CD4-positive, CD25-positive, alpha-beta regulatory T cell (primary cell): ENCODE measurements at regions not wholly inside any gene's neighbourhood (a gene's known extent, or its start where the extent isn't known, plus 50 kb on each side); places are given as distances from the start of the nearest gene placed in this dataset.

ENCODE experiments used
- ATAC-seq, 2 donors: fragments of 150-1000 bp; cut with Tn5 transposase; one replicate each; pipeline ENCODE4 v1.10.0; 2021; ENCODE audit warnings: low read depth in 2 of 2, moderate number of reproducible peaks in 2 of 2, moderate library complexity in 1 of 2
- DNase-seq, 3 donors: peaks; one replicate each; pipeline versions ENCODE4 v3.0.0 to v3.0.0-alpha.2; 2012 to 2022; ENCODE audit warnings: mixed read lengths in 1 of 3
- H3K27ac ChIP-seq: one replicate; pipeline ENCODE4 v1.7.0; 2013; ENCODE audit warnings: mild to moderate bottlenecking, low read length; ENCODE audit not compliant: insufficient read depth, poor library complexity, severe bottlenecking
- H3K27me3 ChIP-seq: one replicate; pipeline ENCODE4 v1.7.0; 2013; ENCODE audit warnings: low read length; ENCODE audit not compliant: control insufficient read depth, insufficient read depth
- H3K36me3 ChIP-seq: one replicate; pipeline ENCODE4 v1.7.0; 2013; ENCODE audit warnings: mild to moderate bottlenecking, low read length, moderate library complexity; ENCODE audit not compliant: control insufficient read depth, insufficient read depth
- H3K4me1 ChIP-seq: 2 replicates; pipeline ENCODE4 v1.7.0; 2013; ENCODE audit warnings: mild to moderate bottlenecking, low read length; ENCODE audit not compliant: insufficient read depth, control insufficient read depth, poor library complexity, severe bottlenecking
- H3K4me3 ChIP-seq: one replicate; pipeline ENCODE4 v1.7.0; 2013; ENCODE audit warnings: low read depth, mild to moderate bottlenecking, low read length, moderate library complexity
- H3K9me3 ChIP-seq, 2 experiments: 1 replicate in 1 of 2; 2 replicates in 1 of 2; pipeline ENCODE4 v1.7.0; 2013; ENCODE audit warnings: low read length in 2 of 2, mild to moderate bottlenecking in 1 of 2, moderate library complexity in 1 of 2; ENCODE audit not compliant: control insufficient read depth in 2 of 2
- H3K27ac Mint-ChIP-seq, 3 donors: one replicate each; pipeline ENCODE4 v1.8.0; 2020 to 2022; ENCODE audit warnings: mild to moderate bottlenecking in 3 of 3, mixed read lengths in 3 of 3, moderate library complexity in 2 of 3
- H3K27me3 Mint-ChIP-seq: one replicate; pipeline ENCODE4 v1.8.0; 2022; ENCODE audit warnings: mild to moderate bottlenecking, mixed read lengths
- H3K36me3 Mint-ChIP-seq: one replicate; pipeline ENCODE4 v1.8.0; 2020; ENCODE audit warnings: mixed read lengths
- H3K4me1 Mint-ChIP-seq, 4 donors: one replicate each; pipeline ENCODE4 v1.8.0; 2020 to 2022; ENCODE audit warnings: mixed read lengths in 4 of 4, mild to moderate bottlenecking in 1 of 4
- H3K4me3 Mint-ChIP-seq, 4 donors: one replicate each; pipeline ENCODE4 v1.8.0; 2020 to 2022; ENCODE audit warnings: mild to moderate bottlenecking in 4 of 4, mixed read lengths in 4 of 4, moderate library complexity in 3 of 4
- H3K9me3 Mint-ChIP-seq, 7 donors: one replicate each; pipeline ENCODE4 v1.8.0; 2020 to 2022; ENCODE audit warnings: mixed read lengths in 7 of 7, mild to moderate bottlenecking in 3 of 7, moderate library complexity in 2 of 7

GRCh38 chr2:228840743-228841114 is 430.4 kb downstream of the PID1 start:
- Mint-ChIP-seq H3K36me3 (no peaks in the 10 kb centered on the region), H3K9me3 (peaks cover 0 to 7% (median 2%) of the 10 kb centered on the region in 7 donors), H3K4me3 (no peak overlapping the region), H3K27ac (no peak overlapping the region), H3K4me1 (no peaks in the 10 kb centered on the region), H3K27me3 (no peaks in the 10 kb centered on the region)
- Histone ChIP-seq H3K27me3 (no peaks in the 10 kb centered on the region), H3K4me1 (no peaks in the 10 kb centered on the region), H3K36me3 (no peaks in the 10 kb centered on the region), H3K27ac (no peak overlapping the region), H3K4me3 (no peak overlapping the region), H3K9me3 (no peaks in the 10 kb centered on the region)
- DNase-seq (no peak), ATAC-seq (no peak)

- no peaks in the 10 kb centered on the region for H3K27me3 ChIP-seq
- ATAC-seq (no peak), DNase-seq (no peak)
- Mint-ChIP-seq H3K4me3 (no peak overlapping the region), H3K4me1 (no peaks in the 10 kb centered on the region), H3K27me3 (no peaks in the 10 kb centered on the region), H3K27ac (no peak overlapping the region), H3K36me3 (no peaks in the 10 kb centered on the region), H3K9me3 (peaks cover 0 to 8% (median 3%) of the 10 kb centered on the region in 7 donors)
- no peaks in the 10 kb centered on the region for H3K36me3 ChIP-seq
- H3K27ac ChIP-seq, result no peak overlapping the region
- no peaks in the 10 kb centered on the region for H3K9me3 ChIP-seq
- H3K4me3 ChIP-seq, result no peak overlapping the region
- no peaks in the 10 kb centered on the region for H3K4me1 ChIP-seq
Measured at GRCh38 chr2:228840113-228840742, 430.9 kb downstream of the PID1 start.

GRCh38 chr2:228839421-228839876 is 431.6 kb downstream of the PID1 start:
- H3K4me1 Mint-ChIP-seq, result no peaks in the 10 kb centered on the region
- Histone ChIP-seq H3K27ac (no peak overlapping the region), H3K4me1 (no peaks in the 10 kb centered on the region), H3K9me3 (no peaks in the 10 kb centered on the region), H3K27me3 (no peaks in the 10 kb centered on the region), H3K36me3 (no peaks in the 10 kb centered on the region), H3K4me3 (no peak overlapping the region)
- no peak for ATAC-seq
- no peaks in the 10 kb centered on the region for H3K36me3 Mint-ChIP-seq
- no peaks in the 10 kb centered on the region for H3K27me3 Mint-ChIP-seq
- no peak for DNase-seq
- H3K27ac Mint-ChIP-seq, result no peak overlapping the region
- H3K9me3 Mint-ChIP-seq, result peaks cover 0 to 11% (median 6%) of the 10 kb centered on the region in 7 donors
- no peak overlapping the region for H3K4me3 Mint-ChIP-seq

GRCh38 chr2:228838819-228839218 is 432.3 kb downstream of the PID1 start:
- H3K4me3 Mint-ChIP-seq, result no peak overlapping the region
- Histone ChIP-seq H3K9me3 (peaks cover 0 to 2% of the 10 kb centered on the region in 2 experiments), H3K36me3 (no peaks in the 10 kb centered on the region), H3K4me3 (no peak overlapping the region), H3K27ac (no peak overlapping the region), H3K27me3 (no peaks in the 10 kb centered on the region), H3K4me1 (no peaks in the 10 kb centered on the region)
- no peaks in the 10 kb centered on the region for H3K4me1 Mint-ChIP-seq
- peaks cover 0 to 11% (median 6%) of the 10 kb centered on the region in 7 donors for H3K9me3 Mint-ChIP-seq
- DNase-seq, result no peak
- ATAC-seq, result no peak
- no peak overlapping the region for H3K27ac Mint-ChIP-seq
- H3K27me3 Mint-ChIP-seq, result no peaks in the 10 kb centered on the region
- H3K36me3 Mint-ChIP-seq, result no peaks in the 10 kb centered on the region

GRCh38 chr2:228828397-228828796 is 442.7 kb downstream of the PID1 start:
- no peak for DNase-seq
- H3K27ac ChIP-seq, result no peak overlapping the region
- no peaks in the 10 kb centered on the region for H3K4me1 ChIP-seq
- H3K36me3 Mint-ChIP-seq, result no peaks in the 10 kb centered on the region
- no peaks in the 10 kb centered on the region for H3K27me3 Mint-ChIP-seq
- no peaks in the 10 kb centered on the region for H3K4me1 Mint-ChIP-seq
- peaks cover 0 to 17% (median 7%) of the 10 kb centered on the region in 7 donors for H3K9me3 Mint-ChIP-seq
- no peak for ATAC-seq
- H3K4me3 Mint-ChIP-seq, result no peak overlapping the region
- H3K4me3 ChIP-seq, result no peak overlapping the region
- no peaks in the 10 kb centered on the region for H3K27me3 ChIP-seq
- H3K27ac Mint-ChIP-seq, result no peak overlapping the region
- H3K36me3 ChIP-seq, result no peaks in the 10 kb centered on the region
- peaks cover 0 to 2% of the 10 kb centered on the region in 2 experiments for H3K9me3 ChIP-seq

- H3K4me3 ChIP-seq, result no peak overlapping the region
- H3K27ac Mint-ChIP-seq, result no peak overlapping the region
- H3K4me1 ChIP-seq, result no peaks in the 10 kb centered on the region
Measured at GRCh38 chr2:228827056-228827700, 443.9 kb downstream of the PID1 start.

GRCh38 chr2:228819701-228820100 is 451.4 kb downstream of the PID1 start:
- H3K4me1 ChIP-seq, result no peaks in the 10 kb centered on the region
- H3K27me3 ChIP-seq, result no peaks in the 10 kb centered on the region
- Mint-ChIP-seq H3K4me3 (no peak overlapping the region), H3K4me1 (no peaks in the 10 kb centered on the region), H3K27me3 (no peaks in the 10 kb centered on the region), H3K9me3 (peaks cover 0 to 16% (median 8%) of the 10 kb centered on the region in 7 donors), H3K27ac (no peak overlapping the region), H3K36me3 (no peaks in the 10 kb centered on the region)
- no peak for DNase-seq
- no peak overlapping the region for H3K27ac ChIP-seq
- ATAC-seq, result no peak
- H3K36me3 ChIP-seq, result no peaks in the 10 kb centered on the region
- no peak overlapping the region for H3K4me3 ChIP-seq
- no peaks in the 10 kb centered on the region for H3K9me3 ChIP-seq

More at GRCh38 chr2:228827056-228827700, 443.9 kb downstream of the PID1 start:
- no peaks in the 10 kb centered on the region for H3K27me3 Mint-ChIP-seq
- no peak for ATAC-seq
- peaks cover 0 to 20% (median 8%) of the 10 kb centered on the region in 7 donors for H3K9me3 Mint-ChIP-seq
- Histone ChIP-seq H3K27ac (no peak overlapping the region), H3K9me3 (peaks cover 0 to 2% of the 10 kb centered on the region in 2 experiments), H3K36me3 (no peaks in the 10 kb centered on the region), H3K27me3 (no peaks in the 10 kb centered on the region)
- H3K36me3 Mint-ChIP-seq, result no peaks in the 10 kb centered on the region
- H3K4me1 Mint-ChIP-seq, result no peaks in the 10 kb centered on the region
- no peak overlapping the region for H3K4me3 Mint-ChIP-seq
- DNase-seq, result no peak
